K562 (cell line): ENCODE measurements at regions not wholly inside any gene's neighbourhood (a gene's known extent, or its start where the extent isn't known, plus 50 kb on each side); places are given as distances from the start of the nearest gene placed in this dataset.

Source experiments
- BRD4 ChIP-seq: fragments of 200-600 bp; sonication (generic); IDR thresholded peaks from 2 replicates; pipeline ENCODE4 v1.6.1; 2017; ENCODE audit warnings: inconsistent platforms
- DPF2 ChIP-seq: fragments of 450-650 bp; IDR thresholded peaks from 2 replicates; pipeline ENCODE4 v1.6.1; 2016
- E2F8 ChIP-seq: fragments of 450-650 bp; IDR thresholded peaks from 2 replicates; pipeline ENCODE4 v1.7.1; 2018; ENCODE audit warnings: mild to moderate bottlenecking, low read depth; ENCODE audit not compliant: partially characterized antibody
- KDM1A ChIP-seq, 2 experiments: fragments of 450-650 bp; IDR thresholded peaks; 2 replicates each; pipeline ENCODE4 v1.6.1; 2016; ENCODE audit warnings: mild to moderate bottlenecking in 2 of 2
- MAX ChIP-seq: sonication (generic); formaldehyde crosslinking; IDR thresholded peaks from 2 replicates; pipeline ENCODE4 v1.9.0; 2022; ENCODE audit warnings: mild to moderate bottlenecking, missing genetic modification reagents
- POLR2AphosphoS5 ChIP-seq: IDR thresholded peaks from 2 replicates; pipeline ENCODE4 v1.6.1; 2011; ENCODE audit warnings: mild to moderate bottlenecking, low read depth, low read length, moderate library complexity; ENCODE audit not compliant: control insufficient read depth, insufficient read depth
- PURB ChIP-seq: sonication (generic); formaldehyde crosslinking; IDR thresholded peaks from 2 replicates; pipeline ENCODE4 v1.9.0; 2021; ENCODE audit warnings: low read depth, mild to moderate bottlenecking, missing genetic modification reagents
- TEAD2 ChIP-seq: fragments of 450-650 bp; IDR thresholded peaks from 2 replicates; pipeline ENCODE4 v1.6.1; 2016; ENCODE audit warnings: missing genetic modification characterization, control low read depth, missing compliant biosample characterization
- ZEB2 ChIP-seq: fragments of 450-650 bp; IDR thresholded peaks from 2 replicates; pipeline ENCODE4 v1.6.1; 2016
- ZFP36 ChIP-seq: fragments of 150-350 bp; IDR thresholded peaks from 2 replicates; pipeline ENCODE4 v1.6.1; 2018; ENCODE audit warnings: low read length, low read depth; ENCODE audit not compliant: partially characterized antibody
- ZNF354B ChIP-seq: fragments of 250-450 bp; sonication (Bioruptor Pico); IDR thresholded peaks from 2 replicates; pipeline ENCODE4 v1.4.0; 2020
- ZNF449 ChIP-seq: fragments of 250-450 bp; sonication (Bioruptor Pico); IDR thresholded peaks from 2 replicates; pipeline ENCODE4 v1.8.0; 2022; ENCODE audit warnings: moderate library complexity, mild to moderate bottlenecking, inconsistent platforms
- ZNF589 ChIP-seq: fragments of 200-800 bp; sonication (Bioruptor generic); IDR thresholded peaks from 2 replicates; pipeline ENCODE4 v1.6.1; 2016; ENCODE audit warnings: low read depth, missing genetic modification characterization, missing compliant biosample characterization
- ZNF695 ChIP-seq: fragments of 450-650 bp; formaldehyde crosslinking; IDR thresholded peaks from 2 replicates; pipeline ENCODE4 v1.4.0; 2020; ENCODE audit warnings: mild to moderate bottlenecking, moderate library complexity
- TF ChIP-seq, protein P1 (sequence below), 2 experiments: IDR thresholded peaks; 2 replicates each; pipeline ENCODE4 v1.6.1; 2012; ENCODE audit warnings: improper control_type of control experiment in 2 of 2, low read depth in 2 of 2, low read length in 2 of 2, borderline replicate concordance in 1 of 2
- TF ChIP-seq, protein P2 (sequence below), 2 experiments: fragments of 200-800 bp in 1 of 2; sonication (Bioruptor generic) in 1 of 2; sonication (generic) in 1 of 2; formaldehyde crosslinking in 1 of 2; IDR thresholded peaks in 1 of 2; conservative IDR thresholded peaks in 1 of 2; 2 replicates each; pipeline versions ENCODE4 v1.5.0 to v1.6.1; 2016 to 2020; ENCODE audit warnings: missing compliant biosample characterization in 1 of 2, missing genetic modification characterization in 1 of 2, missing genetic modification reagents in 1 of 2
- TF ChIP-seq, protein P3 (sequence below): fragments of 250-450 bp; sonication (Bioruptor Pico); IDR thresholded peaks from 2 replicates; pipeline ENCODE4 v1.8.0; 2021; ENCODE audit warnings: moderate library complexity, mild to moderate bottlenecking, inconsistent platforms

- TF ChIP-seq, protein P1, sequence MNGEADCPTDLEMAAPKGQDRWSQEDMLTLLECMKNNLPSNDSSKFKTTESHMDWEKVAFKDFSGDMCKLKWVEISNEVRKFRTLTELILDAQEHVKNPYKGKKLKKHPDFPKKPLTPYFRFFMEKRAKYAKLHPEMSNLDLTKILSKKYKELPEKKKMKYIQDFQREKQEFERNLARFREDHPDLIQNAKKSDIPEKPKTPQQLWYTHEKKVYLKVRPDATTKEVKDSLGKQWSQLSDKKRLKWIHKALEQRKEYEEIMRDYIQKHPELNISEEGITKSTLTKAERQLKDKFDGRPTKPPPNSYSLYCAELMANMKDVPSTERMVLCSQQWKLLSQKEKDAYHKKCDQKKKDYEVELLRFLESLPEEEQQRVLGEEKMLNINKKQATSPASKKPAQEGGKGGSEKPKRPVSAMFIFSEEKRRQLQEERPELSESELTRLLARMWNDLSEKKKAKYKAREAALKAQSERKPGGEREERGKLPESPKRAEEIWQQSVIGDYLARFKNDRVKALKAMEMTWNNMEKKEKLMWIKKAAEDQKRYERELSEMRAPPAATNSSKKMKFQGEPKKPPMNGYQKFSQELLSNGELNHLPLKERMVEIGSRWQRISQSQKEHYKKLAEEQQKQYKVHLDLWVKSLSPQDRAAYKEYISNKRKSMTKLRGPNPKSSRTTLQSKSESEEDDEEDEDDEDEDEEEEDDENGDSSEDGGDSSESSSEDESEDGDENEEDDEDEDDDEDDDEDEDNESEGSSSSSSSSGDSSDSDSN (IDR thresholded peaks at IDR 0.05; ENCODE audit: borderline replicate concordance in 1 of 2, low read depth in 2 of 2, low read length in 2 of 2), result 0 out of 4 replicates have a peak, but pooled peaks of 1 of the 2 experiments have one; percentile 29
- TF ChIP-seq TEAD2 (peak; percentile 4; the same call in 1 of the 2 replicates), ZNF589 (CRISPR knock-in tag) (peak; percentile 81), ZNF449 (CRISPR knock-in tag) (0 out of 2 replicates have a peak, but pooled peaks have one; percentile 66), E2F8 (no peak), ZNF695 (CRISPR knock-in tag) (0 out of 2 replicates have a peak, but pooled peaks have one; percentile 62), BRD4 (0 out of 2 replicates have a peak, but pooled peaks have one; percentile 13), ZEB2 (no peak), POLR2AphosphoS5 (no peak), MAX (CRISPR knock-in tag) (peak; percentile 36; the same call in 1 of the 2 replicates), PURB (CRISPR knock-in tag) (no peak), ZNF354B (CRISPR knock-in tag) (no peak), KDM1A (IDR thresholded peaks at IDR 0.05) (0 out of 4 replicates have a peak, but pooled peaks of 1 of the 2 experiments have one; percentile 6), DPF2 (peak; percentile 21; the same call in 1 of the 2 replicates), ZFP36 (no peak)
- TF ChIP-seq, protein P2, sequence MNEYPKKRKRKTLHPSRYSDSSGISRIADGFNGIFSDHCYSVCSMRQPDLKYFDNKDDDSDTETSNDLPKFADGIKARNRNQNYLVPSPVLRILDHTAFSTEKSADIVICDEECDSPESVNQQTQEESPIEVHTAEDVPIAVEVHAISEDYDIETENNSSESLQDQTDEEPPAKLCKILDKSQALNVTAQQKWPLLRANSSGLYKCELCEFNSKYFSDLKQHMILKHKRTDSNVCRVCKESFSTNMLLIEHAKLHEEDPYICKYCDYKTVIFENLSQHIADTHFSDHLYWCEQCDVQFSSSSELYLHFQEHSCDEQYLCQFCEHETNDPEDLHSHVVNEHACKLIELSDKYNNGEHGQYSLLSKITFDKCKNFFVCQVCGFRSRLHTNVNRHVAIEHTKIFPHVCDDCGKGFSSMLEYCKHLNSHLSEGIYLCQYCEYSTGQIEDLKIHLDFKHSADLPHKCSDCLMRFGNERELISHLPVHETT (CRISPR knock-in tag; conservative IDR thresholded peaks at IDR 0.05 in 1 of 2, IDR thresholded peaks at IDR 0.05 in 1 of 2), result peak in 1 of 2 experiments; percentile 82; a peak in 2 of 4 replicates
- TF ChIP-seq, protein P3, sequence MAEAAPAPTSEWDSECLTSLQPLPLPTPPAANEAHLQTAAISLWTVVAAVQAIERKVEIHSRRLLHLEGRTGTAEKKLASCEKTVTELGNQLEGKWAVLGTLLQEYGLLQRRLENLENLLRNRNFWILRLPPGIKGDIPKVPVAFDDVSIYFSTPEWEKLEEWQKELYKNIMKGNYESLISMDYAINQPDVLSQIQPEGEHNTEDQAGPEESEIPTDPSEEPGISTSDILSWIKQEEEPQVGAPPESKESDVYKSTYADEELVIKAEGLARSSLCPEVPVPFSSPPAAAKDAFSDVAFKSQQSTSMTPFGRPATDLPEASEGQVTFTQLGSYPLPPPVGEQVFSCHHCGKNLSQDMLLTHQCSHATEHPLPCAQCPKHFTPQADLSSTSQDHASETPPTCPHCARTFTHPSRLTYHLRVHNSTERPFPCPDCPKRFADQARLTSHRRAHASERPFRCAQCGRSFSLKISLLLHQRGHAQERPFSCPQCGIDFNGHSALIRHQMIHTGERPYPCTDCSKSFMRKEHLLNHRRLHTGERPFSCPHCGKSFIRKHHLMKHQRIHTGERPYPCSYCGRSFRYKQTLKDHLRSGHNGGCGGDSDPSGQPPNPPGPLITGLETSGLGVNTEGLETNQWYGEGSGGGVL, result no peak
Observed at GRCh38 chr21:33975548-33976081, 60.0 kb upstream of the ATP5PO start (continued).
